ENCODE measurements at regions not wholly inside any gene's neighbourhood (a gene's known extent, or its start where the extent isn't known, plus 50 kb on each side); places are given as distances from the start of the nearest gene placed in this dataset.

- H3K4me1 ChIP-seq (ENCODE audit: insufficient read depth, poor library complexity, severe bottlenecking), result no peaks in the 10 kb centered on the region
- no peak for ATAC-seq (ENCODE audit: low read depth)
- no peaks in the 10 kb centered on the region for H3K36me3 ChIP-seq (ENCODE audit: low read depth)
- H3K27ac ChIP-seq (ENCODE audit: poor library complexity, severe bottlenecking), result no peak overlapping the region
- H3K27me3 ChIP-seq (ENCODE audit: insufficient read depth, poor library complexity, severe bottlenecking), result no peaks in the 10 kb centered on the region
- DNase-seq (ENCODE audit: low spot score), result no peak
- H3K9me3 ChIP-seq (ENCODE audit: severe bottlenecking), result no peaks in the 10 kb centered on the region
- TF ChIP-seq CTCF (IDR thresholded peaks at IDR 0.05; ENCODE audit: poor library complexity, severe bottlenecking), result no peak
- no peak overlapping the region for H3K4me3 ChIP-seq (ENCODE audit: severe bottlenecking)
Measured at GRCh38 chr2:2734308-2734707, 403.2 kb upstream of the MYT1L start.

GRCh38 chr2:2733818-2734217 lies 402.7 kb upstream of the MYT1L start:
- Histone ChIP-seq H3K27me3 (ENCODE audit: insufficient read depth, poor library complexity, severe bottlenecking) (no peaks in the 10 kb centered on the region), H3K4me1 (ENCODE audit: insufficient read depth, poor library complexity, severe bottlenecking) (no peaks in the 10 kb centered on the region), H3K36me3 (ENCODE audit: low read depth) (no peaks in the 10 kb centered on the region), H3K4me3 (ENCODE audit: severe bottlenecking) (no peak overlapping the region), H3K9me3 (ENCODE audit: severe bottlenecking) (no peaks in the 10 kb centered on the region), H3K27ac (ENCODE audit: poor library complexity, severe bottlenecking) (no peak overlapping the region)
- no peak for DNase-seq (ENCODE audit: low spot score)
- ATAC-seq (ENCODE audit: low read depth), result no peak
- no peak for TF ChIP-seq CTCF (IDR thresholded peaks at IDR 0.05; ENCODE audit: poor library complexity, severe bottlenecking)

GRCh38 chr2:2732331-2733119 lies 401.4 kb upstream of the MYT1L start:
- no peaks in the 10 kb centered on the region for H3K9me3 ChIP-seq (ENCODE audit: severe bottlenecking)
- ATAC-seq (ENCODE audit: low read depth), result no peak
- DNase-seq (ENCODE audit: low spot score), result no peak
- no peaks in the 10 kb centered on the region for H3K36me3 ChIP-seq (ENCODE audit: low read depth)
- H3K4me3 ChIP-seq (ENCODE audit: severe bottlenecking), result no peak overlapping the region
- H3K4me1 ChIP-seq (ENCODE audit: insufficient read depth, poor library complexity, severe bottlenecking), result no peaks in the 10 kb centered on the region
- H3K27me3 ChIP-seq (ENCODE audit: insufficient read depth, poor library complexity, severe bottlenecking), result no peaks in the 10 kb centered on the region
- H3K27ac ChIP-seq (ENCODE audit: poor library complexity, severe bottlenecking), result no peak overlapping the region
- TF ChIP-seq CTCF (IDR thresholded peaks at IDR 0.05; ENCODE audit: poor library complexity, severe bottlenecking), result no peak

- H3K27ac ChIP-seq (ENCODE audit: poor library complexity, severe bottlenecking), result no peak overlapping the region
- H3K4me1 ChIP-seq (ENCODE audit: insufficient read depth, poor library complexity, severe bottlenecking), result no peaks in the 10 kb centered on the region
- TF ChIP-seq CTCF (IDR thresholded peaks at IDR 0.05; ENCODE audit: poor library complexity, severe bottlenecking), result no peak
- no peak overlapping the region for H3K4me3 ChIP-seq (ENCODE audit: severe bottlenecking)
- ATAC-seq (ENCODE audit: low read depth), result no peak
- H3K9me3 ChIP-seq (ENCODE audit: severe bottlenecking), result no peaks in the 10 kb centered on the region
- DNase-seq (ENCODE audit: low spot score), result no peak
- no peaks in the 10 kb centered on the region for H3K36me3 ChIP-seq (ENCODE audit: low read depth)
- no peaks in the 10 kb centered on the region for H3K27me3 ChIP-seq (ENCODE audit: insufficient read depth, poor library complexity, severe bottlenecking)
Measured at GRCh38 chr2:2731816-2732284, 400.8 kb upstream of the MYT1L start.

Data from RWPE2 (cell line).